LNCaP clone FGC (cell line): ENCODE measurements at regions not wholly inside any gene's neighbourhood (a gene's known extent, or its start where the extent isn't known, plus 50 kb on each side); places are given as distances from the start of the nearest gene placed in this dataset.
"Not testable (repeated sequence)": the region's sequence is repeated elsewhere in the genome, so short reads cannot be mapped to it uniquely, and the experiment has no call there.

ENCODE experiments used
- DNase-seq: peaks from one replicate; pipeline ENCODE4 v3.0.0-alpha.2; 2011; ENCODE audit warnings: low read depth
- H3K4me3 ChIP-seq: 2 replicates; pipeline ENCODE4 v1.5.1; 2011; ENCODE audit warnings: mild to moderate bottlenecking, low read depth, low read length, control low read depth
- TF ChIP-seq, protein P1 (sequence below): IDR thresholded peaks from 2 replicates; pipeline ENCODE4 v1.5.1; 2012; ENCODE audit warnings: mild to moderate bottlenecking; ENCODE audit not compliant: control insufficient read depth, insufficient read depth; ENCODE audit errors: extremely low read depth

DNA sequence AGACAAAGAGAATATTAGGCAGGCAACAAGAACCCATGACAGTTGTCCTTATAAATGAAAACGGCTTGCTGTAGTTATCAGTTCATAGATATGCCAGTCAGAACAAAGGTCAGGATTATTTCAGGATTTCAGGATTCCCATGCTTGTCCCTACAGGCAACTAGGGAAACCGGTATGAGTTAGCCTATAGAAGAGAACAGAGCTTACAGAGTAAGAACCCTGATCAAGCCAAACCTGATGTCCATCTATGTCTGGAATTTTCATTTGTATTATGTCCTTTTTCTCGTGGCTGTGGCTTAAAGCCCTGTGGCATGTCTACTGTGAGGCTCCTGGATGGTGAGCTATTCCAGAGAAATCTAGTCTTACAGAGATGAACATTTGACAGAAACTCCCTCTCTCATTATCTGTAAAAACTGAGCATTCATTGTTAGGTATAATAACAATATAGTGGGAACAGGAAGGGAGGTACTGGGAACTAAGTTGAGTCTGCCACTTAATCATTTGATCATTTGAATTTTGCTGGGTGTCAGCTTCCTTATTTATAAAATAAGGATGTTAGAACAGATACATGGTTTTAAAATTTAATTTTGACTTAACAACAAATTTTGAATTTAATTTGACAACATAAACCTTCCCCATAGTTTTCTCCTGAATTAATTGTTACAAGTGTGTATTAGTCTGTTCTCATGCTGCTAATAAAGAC lies 129.5 kb upstream of the KLF3 start:
- H3K4me3 ChIP-seq = no peak overlapping the region
- no peak for DNase-seq
- TF ChIP-seq, protein P1, sequence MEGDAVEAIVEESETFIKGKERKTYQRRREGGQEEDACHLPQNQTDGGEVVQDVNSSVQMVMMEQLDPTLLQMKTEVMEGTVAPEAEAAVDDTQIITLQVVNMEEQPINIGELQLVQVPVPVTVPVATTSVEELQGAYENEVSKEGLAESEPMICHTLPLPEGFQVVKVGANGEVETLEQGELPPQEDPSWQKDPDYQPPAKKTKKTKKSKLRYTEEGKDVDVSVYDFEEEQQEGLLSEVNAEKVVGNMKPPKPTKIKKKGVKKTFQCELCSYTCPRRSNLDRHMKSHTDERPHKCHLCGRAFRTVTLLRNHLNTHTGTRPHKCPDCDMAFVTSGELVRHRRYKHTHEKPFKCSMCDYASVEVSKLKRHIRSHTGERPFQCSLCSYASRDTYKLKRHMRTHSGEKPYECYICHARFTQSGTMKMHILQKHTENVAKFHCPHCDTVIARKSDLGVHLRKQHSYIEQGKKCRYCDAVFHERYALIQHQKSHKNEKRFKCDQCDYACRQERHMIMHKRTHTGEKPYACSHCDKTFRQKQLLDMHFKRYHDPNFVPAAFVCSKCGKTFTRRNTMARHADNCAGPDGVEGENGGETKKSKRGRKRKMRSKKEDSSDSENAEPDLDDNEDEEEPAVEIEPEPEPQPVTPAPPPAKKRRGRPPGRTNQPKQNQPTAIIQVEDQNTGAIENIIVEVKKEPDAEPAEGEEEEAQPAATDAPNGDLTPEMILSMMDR = no peak

DNA sequence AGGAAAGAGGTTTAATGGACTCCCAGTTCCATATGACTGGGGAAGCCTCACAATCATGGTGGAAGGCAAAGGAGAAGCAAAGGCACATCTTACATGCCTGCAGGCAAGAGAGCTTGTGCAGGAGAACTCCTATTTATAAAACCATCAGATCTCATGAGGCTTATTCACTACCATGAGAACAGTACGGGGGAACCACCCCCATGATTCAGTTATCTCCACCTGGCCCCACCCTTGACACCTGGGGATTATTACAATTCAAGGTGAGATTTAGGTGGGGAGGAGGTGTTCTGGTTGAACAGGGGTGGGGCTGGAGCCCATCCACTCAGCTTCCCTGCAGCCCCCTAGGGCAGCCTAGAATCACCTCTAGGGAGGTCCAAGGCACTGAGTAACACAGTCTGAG lies 128.9 kb upstream of the KLF3 start:
- H3K4me3 ChIP-seq, DNase-seq: not testable (repeated sequence)

DNA sequence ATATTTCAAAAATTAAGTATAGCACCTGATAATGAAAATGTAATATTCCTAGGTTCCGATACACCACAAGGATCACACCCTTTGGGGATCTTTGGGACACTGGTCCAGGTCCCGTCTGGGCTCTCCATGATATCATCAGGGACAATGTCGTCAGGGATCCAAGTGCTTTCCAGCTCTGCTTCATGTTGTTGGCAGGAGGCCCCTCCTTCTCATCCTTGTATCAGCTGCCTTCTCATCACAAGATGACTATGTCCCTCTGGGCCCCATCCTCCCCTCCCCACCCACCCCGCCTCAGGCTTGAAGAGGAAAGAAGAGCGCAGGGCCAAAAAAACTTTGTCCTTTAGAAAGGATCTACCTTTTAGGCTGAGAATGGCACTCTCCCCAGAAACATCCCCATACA lies 128.3 kb upstream of the KLF3 start:
- DNase-seq = no peak

DNA sequence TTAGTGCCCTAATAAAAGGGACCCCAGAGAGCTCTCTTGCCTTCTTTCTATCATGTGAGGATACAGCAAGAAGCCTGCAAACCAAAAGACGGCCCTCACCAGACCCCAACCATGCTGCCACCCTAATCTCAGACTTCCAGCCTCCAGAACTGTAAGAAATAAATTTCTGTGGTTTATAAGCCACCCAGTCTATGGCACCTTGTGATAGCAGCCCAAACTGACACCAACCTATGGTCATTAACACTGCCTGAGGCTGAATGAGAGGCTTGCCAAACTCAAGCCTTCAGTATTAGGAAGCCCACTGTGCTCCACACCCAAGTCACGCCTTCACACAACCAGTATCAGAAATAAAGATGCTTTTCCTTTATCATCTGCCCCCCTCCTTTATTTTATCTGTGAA lies 127.3 kb upstream of the KLF3 start:
- H3K4me3 ChIP-seq = no peak overlapping the region
- no peak for DNase-seq
- TF ChIP-seq, protein P1 = no peak

More for the DNA sequence above, 128.3 kb upstream of the KLF3 start:
- H3K4me3 ChIP-seq = no peak overlapping the region
- TF ChIP-seq, protein P1 = no peak

DNA sequence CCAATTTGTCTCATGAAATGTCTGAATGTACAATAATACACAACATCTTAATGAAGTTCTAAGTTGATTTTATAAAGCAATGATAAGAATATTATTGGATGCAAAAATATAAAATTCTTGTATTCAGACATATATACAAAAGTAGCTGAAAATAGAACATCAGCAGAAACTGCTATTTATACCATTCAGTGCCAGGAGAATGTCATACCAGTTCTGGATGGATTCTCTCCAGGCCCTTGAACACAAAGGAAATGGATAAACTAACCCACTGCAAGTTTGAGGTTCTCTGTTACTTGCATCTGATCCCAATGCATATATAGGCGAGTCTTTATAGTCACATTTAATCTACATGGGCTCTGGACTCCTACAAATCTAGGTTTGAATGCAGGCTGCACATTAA lies 126.3 kb upstream of the KLF3 start:
- DNase-seq = no peak
- TF ChIP-seq, protein P1 = no peak
- no peak overlapping the region for H3K4me3 ChIP-seq

DNA sequence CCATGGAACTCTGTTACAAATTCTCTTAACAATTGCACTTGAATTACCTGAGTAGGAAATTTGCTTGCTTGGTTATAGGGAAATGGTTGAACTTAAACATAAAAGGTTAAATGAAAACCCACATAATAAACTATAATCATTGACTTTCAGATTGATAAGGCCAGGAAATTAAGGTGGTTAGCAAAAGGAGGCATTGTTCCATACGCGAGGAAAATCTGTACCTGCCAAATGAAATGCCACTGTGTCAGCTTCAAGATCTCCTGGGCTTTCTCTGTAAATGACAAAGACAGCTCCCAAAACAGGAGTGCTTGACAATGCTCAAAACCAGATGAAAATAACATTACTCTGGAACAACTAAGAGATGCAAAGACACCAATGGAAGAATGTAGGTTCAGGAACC lies 125.5 kb upstream of the KLF3 start:
- no peak overlapping the region for H3K4me3 ChIP-seq
- DNase-seq = no peak
- TF ChIP-seq, protein P1 = no peak

DNA sequence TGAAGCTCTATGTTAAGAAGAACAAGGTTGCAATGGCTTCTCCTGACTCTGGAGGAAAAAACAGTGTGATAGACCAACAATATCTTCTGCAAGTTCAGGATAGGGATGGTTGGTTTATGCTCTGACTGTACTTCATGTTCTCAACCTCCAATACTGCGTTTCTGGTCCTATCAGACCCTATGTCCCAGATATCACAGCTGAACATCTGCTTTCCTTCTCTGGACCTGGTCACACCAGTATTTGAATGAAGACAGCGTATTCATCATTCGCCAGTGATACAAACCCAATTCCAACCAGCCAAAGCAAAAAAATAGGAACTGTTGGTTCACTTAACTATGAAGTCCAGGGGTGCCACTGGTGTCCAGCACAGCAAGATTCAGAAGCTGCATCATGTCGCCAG lies 124.5 kb upstream of the KLF3 start:
- TF ChIP-seq, protein P1 = no peak
- DNase-seq = no peak
- H3K4me3 ChIP-seq = no peak overlapping the region

DNA sequence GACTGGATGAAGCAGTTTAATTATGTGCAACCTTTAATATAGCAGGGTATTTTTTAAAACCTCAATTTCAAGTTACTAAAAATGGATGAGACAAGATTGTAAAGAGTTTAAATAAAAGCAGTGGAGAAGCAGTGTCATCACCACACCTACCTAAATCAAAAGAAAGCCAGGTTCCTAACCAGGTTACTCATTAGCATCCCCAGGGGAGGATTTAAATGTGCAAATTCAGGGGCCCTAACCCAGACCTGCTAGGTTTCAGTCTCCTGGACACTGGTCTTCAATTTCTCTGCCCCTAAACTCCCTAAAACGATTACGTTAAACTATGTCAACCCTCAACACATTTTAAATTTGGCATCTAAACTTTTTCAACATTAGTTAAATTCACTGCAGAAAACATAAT lies 116.9 kb upstream of the KLF3 start:
- H3K4me3 ChIP-seq = no peak overlapping the region
- DNase-seq = no peak
- TF ChIP-seq, protein P1 = no peak
